GM12878 (cell line): ENCODE measurements at regions not wholly inside any gene's neighbourhood (a gene's known extent, or its start where the extent isn't known, plus 50 kb on each side); places are given as distances from the start of the nearest gene placed in this dataset.

Experiments
- ATAC-seq: fragments of 200-7000 bp; cut with Tn5 transposase; 3 replicates; pipeline ENCODE4 v1.9.1; 2020; ENCODE audit warnings: mild to moderate bottlenecking, moderate library complexity
- BruUV-seq: library from RNA; stranded (reverse); fragments of 400-500 nt; replicated peaks from 2 replicates; lab custom pipeline; 2021; lab: Mats Ljungman, UMichigan
- CTCF ChIA-PET: fragments of 300-600 bp; sonication (Branson Sonifier 250); formaldehyde crosslinking; extraction: SDS; loops from one replicate; lab custom pipeline; 2021; ENCODE audit warnings: inconsistent platforms; lab: Yijun Ruan, JAX
- POLR2A ChIA-PET: fragments of 350-600 bp; formaldehyde crosslinking; extraction: SDS; loops from one replicate; lab custom pipeline; 2021; ENCODE audit warnings: inconsistent platforms; lab: Charles Lee
- RAD21 ChIA-PET: fragments of 300-600 bp; sonication (Branson Sonifier 250); formaldehyde crosslinking; loops from one replicate; lab custom pipeline; 2023; ENCODE audit warnings: antibody characterized with exemption; ENCODE audit not compliant: unreplicated experiment; lab: Charles Lee
- SMC1A ChIA-PET: fragments of 300-600 bp; sonication (Branson Sonifier 250); formaldehyde crosslinking; loops from one replicate; lab custom pipeline; 2023; ENCODE audit not compliant: unreplicated experiment, uncharacterized antibody; lab: Charles Lee
- DNase-seq: peaks from one replicate; pipeline ENCODE4 v3.0.0-alpha.2; 2011; ENCODE audit warnings: low read depth, low spot score
- FAIRE-seq: peaks from 3 replicates; lab custom pipeline; 2011; peaks lifted over from hg19 to GRCh38; lab: Jason Lieb, UNC
- H2AFZ ChIP-seq: 2 replicates; pipeline ENCODE4 v1.6.0; 2011; ENCODE audit warnings: low read depth, low read length, control low read depth; ENCODE audit not compliant: control insufficient read depth
- H3K27ac ChIP-seq: 2 replicates; pipeline ENCODE4 v1.5.1; 2011; ENCODE audit warnings: control low read depth; ENCODE audit not compliant: control insufficient read depth, insufficient read depth
- H3K27me3 ChIP-seq, 2 experiments: replicated peaks in 1 of 2; 2 replicates each; pipeline versions ENCODE4 v1.6.0 to v1.6.1; 2011; ENCODE audit warnings: low read length in 1 of 2; ENCODE audit not compliant: control insufficient read depth in 2 of 2, insufficient read depth in 2 of 2
- H3K36me3 ChIP-seq, 2 experiments: 2 replicates each; pipeline ENCODE4 v1.5.1; 2011; ENCODE audit warnings: low read length in 1 of 2; ENCODE audit not compliant: control insufficient read depth in 2 of 2, insufficient read depth in 2 of 2
- H3K4me1 ChIP-seq: 2 replicates; pipeline ENCODE4 v1.6.1; 2011; ENCODE audit warnings: mild to moderate bottlenecking, low read length, moderate library complexity, mixed read lengths; ENCODE audit not compliant: control insufficient read depth, insufficient read depth
- H3K4me2 ChIP-seq: 2 replicates; pipeline ENCODE4 v1.6.0; 2011; ENCODE audit warnings: control low read depth; ENCODE audit not compliant: control insufficient read depth, insufficient read depth
- H3K4me3 ChIP-seq: fragments of 200-600 bp; sonication (generic); 2 replicates; pipeline ENCODE4 v1.5.1; 2016
- H3K79me2 ChIP-seq: 2 replicates; pipeline ENCODE4 v1.6.0; 2011; ENCODE audit warnings: low read length; ENCODE audit not compliant: control insufficient read depth, insufficient read depth
- H3K9ac ChIP-seq: 2 replicates; pipeline ENCODE4 v1.8.0; 2011; ENCODE audit warnings: low read length, control low read depth, mixed read lengths; ENCODE audit not compliant: control insufficient read depth, insufficient read depth
- H3K9me3 ChIP-seq: replicated peaks from 3 replicates; pipeline ENCODE4 v1.5.1; 2011; ENCODE audit warnings: mild to moderate bottlenecking, low read length; ENCODE audit not compliant: control insufficient read depth, insufficient read depth
- H4K20me1 ChIP-seq: 2 replicates; pipeline ENCODE4 v1.6.0; 2011; ENCODE audit not compliant: control insufficient read depth, insufficient read depth
- BCLAF1 ChIP-seq: fragments of 450-650 bp; IDR thresholded peaks from 2 replicates; pipeline ENCODE4 v1.6.1; 2017; ENCODE audit warnings: antibody characterized with exemption, mild to moderate bottlenecking, moderate library complexity
- CBX5 ChIP-seq: sonication (generic); IDR thresholded peaks from 2 replicates; pipeline ENCODE4 v1.6.1; 2016; ENCODE audit warnings: low read depth, moderate library complexity, mild to moderate bottlenecking, inconsistent platforms
- DPF2 ChIP-seq: fragments of 450-650 bp; IDR thresholded peaks from 2 replicates; pipeline ENCODE4 v1.6.1; 2017; ENCODE audit warnings: mild to moderate bottlenecking
- JUND ChIP-seq: IDR thresholded peaks from 2 replicates; pipeline ENCODE4 v1.6.1; 2012; ENCODE audit warnings: low read depth, mild to moderate bottlenecking, low read length, improper control_type of control experiment, moderate library complexity
- LARP7 ChIP-seq: fragments of 450-650 bp; IDR thresholded peaks from 2 replicates; pipeline ENCODE4 v1.6.1; 2017; ENCODE audit warnings: mild to moderate bottlenecking
- NR2F1 ChIP-seq: fragments of 450-650 bp; conservative IDR thresholded peaks from 2 replicates; pipeline ENCODE4 v1.6.1; 2017; ENCODE audit warnings: mild to moderate bottlenecking
- PBX3 ChIP-seq: IDR thresholded peaks from 2 replicates; pipeline ENCODE4 v1.6.1; 2011; ENCODE audit warnings: mild to moderate bottlenecking, low read depth, low read length, moderate library complexity; ENCODE audit not compliant: insufficient replicate concordance
- SMARCA5 ChIP-seq: fragments of 450-650 bp; IDR thresholded peaks from 2 replicates; pipeline ENCODE4 v1.6.1; 2017; ENCODE audit warnings: mild to moderate bottlenecking
- SMC3 ChIP-seq: IDR thresholded peaks from 2 replicates; pipeline ENCODE4 v1.6.1; 2011; ENCODE audit warnings: low read length, improper control_type of control experiment, borderline replicate concordance
- ZBED1 ChIP-seq: IDR thresholded peaks from 2 replicates; pipeline ENCODE4 v1.6.1; 2016; ENCODE audit warnings: borderline replicate concordance
- ZBTB4 ChIP-seq: fragments of 450-650 bp; formaldehyde crosslinking; IDR thresholded peaks from 2 replicates; pipeline ENCODE4 v1.4.0; 2022; ENCODE audit warnings: mild to moderate bottlenecking, moderate library complexity
- WGBS: methylation state at CpG from one replicate; pipeline ENCODE4 v1.1.6; 2016; ENCODE audit warnings: low lambda C conversion rate; ENCODE audit not compliant: insufficient replicate concordance, insufficient coverage; ENCODE audit errors: missing lambda C conversion rate; 5-methylcytosine and 5-hydroxymethylcytosine counted together
- in situ Hi-C: fragments of 300-500 bp; cut with MboI; formaldehyde crosslinking; loops from 9 replicates; pipeline ENCODE4 v1.14.3; 2018; ENCODE audit warnings: mixed read lengths
- intact Hi-C: fragments of 100-400 bp; cut with micrococcal nuclease; formaldehyde crosslinking; loops from one replicate; pipeline ENCODE4 v1.14.2; 2022; ENCODE audit not compliant: unreplicated experiment
- TF ChIP-seq, protein P1 (sequence below): fragments of 450-650 bp; IDR thresholded peaks from 2 replicates; pipeline ENCODE4 v1.6.1; 2016; ENCODE audit warnings: mild to moderate bottlenecking
- TF ChIP-seq, protein P2 (sequence below): fragments of 450-650 bp; IDR thresholded peaks from 2 replicates; pipeline ENCODE4 v1.6.1; 2017; ENCODE audit warnings: mild to moderate bottlenecking, low read depth, inconsistent platforms; ENCODE audit not compliant: poor library complexity, severe bottlenecking

DNA sequence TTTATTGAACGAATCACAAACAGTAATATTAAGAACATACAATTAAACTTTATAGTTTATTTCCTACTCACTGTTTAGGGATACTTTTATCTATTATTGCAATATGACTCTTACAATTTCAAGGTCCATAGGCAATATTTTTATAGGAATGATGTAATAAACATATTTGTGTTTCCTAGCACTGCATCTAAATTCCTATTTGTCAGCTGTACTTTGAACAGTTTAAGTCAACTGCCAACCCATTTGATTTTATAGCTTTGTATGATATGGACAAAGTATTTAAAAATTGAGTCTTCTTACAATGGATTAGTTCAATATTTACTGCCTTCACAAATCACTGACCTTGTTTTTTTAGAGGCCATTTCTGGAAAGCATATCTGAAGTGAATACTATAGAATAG lies 199.3 kb downstream of the PCDH7 start (continued):
- TF ChIP-seq ZBTB4 (no peak), NR2F1 (no peak), BCLAF1 (no peak), CBX5 (no peak)

- no peaks in the 10 kb centered on the region for H3K79me2 ChIP-seq
- H4K20me1 ChIP-seq: no peaks in the 10 kb centered on the region
- in situ Hi-C loops (no loop called here), intact Hi-C loops (no loop called here)
- ChIA-PET CTCF (no interaction called here), RAD21 (no interaction called here), SMC1A (no interaction called here), POLR2A (no interaction called here)
- FAIRE-seq (no peak), ATAC-seq (no peak), DNase-seq (no peak)
- H3K4me2 ChIP-seq: no peak overlapping the region
- H2AFZ ChIP-seq: no peak overlapping the region
- H3K36me3 ChIP-seq: no peaks in the 10 kb centered on the region
- no peak overlapping the region for H3K27ac ChIP-seq
- WGBS: 26% methylated on average over 11 of the region's 11 CpGs
- no peaks in the 10 kb centered on the region for H3K9me3 ChIP-seq
- no peaks in the 10 kb centered on the region for H3K4me1 ChIP-seq
- no peak overlapping the region for H3K4me3 ChIP-seq
- no peaks in the 10 kb centered on the region for H3K27me3 ChIP-seq
- no peak overlapping the region for H3K9ac ChIP-seq
- BruUV-seq: no TSS peak
- TF ChIP-seq SMARCA5 (no peak), ZBED1 (no peak), JUND (no peak), LARP7 (no peak), SMC3 (no peak), DPF2 (no peak), PBX3 (no peak)
- TF ChIP-seq, protein P1, sequence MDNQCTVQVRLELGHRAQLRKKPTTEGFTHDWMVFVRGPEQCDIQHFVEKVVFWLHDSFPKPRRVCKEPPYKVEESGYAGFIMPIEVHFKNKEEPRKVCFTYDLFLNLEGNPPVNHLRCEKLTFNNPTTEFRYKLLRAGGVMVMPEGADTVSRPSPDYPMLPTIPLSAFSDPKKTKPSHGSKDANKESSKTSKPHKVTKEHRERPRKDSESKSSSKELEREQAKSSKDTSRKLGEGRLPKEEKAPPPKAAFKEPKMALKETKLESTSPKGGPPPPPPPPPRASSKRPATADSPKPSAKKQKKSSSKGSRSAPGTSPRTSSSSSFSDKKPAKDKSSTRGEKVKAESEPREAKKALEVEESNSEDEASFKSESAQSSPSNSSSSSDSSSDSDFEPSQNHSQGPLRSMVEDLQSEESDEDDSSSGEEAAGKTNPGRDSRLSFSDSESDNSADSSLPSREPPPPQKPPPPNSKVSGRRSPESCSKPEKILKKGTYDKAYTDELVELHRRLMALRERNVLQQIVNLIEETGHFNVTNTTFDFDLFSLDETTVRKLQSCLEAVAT: no peak
- TF ChIP-seq, protein P2, sequence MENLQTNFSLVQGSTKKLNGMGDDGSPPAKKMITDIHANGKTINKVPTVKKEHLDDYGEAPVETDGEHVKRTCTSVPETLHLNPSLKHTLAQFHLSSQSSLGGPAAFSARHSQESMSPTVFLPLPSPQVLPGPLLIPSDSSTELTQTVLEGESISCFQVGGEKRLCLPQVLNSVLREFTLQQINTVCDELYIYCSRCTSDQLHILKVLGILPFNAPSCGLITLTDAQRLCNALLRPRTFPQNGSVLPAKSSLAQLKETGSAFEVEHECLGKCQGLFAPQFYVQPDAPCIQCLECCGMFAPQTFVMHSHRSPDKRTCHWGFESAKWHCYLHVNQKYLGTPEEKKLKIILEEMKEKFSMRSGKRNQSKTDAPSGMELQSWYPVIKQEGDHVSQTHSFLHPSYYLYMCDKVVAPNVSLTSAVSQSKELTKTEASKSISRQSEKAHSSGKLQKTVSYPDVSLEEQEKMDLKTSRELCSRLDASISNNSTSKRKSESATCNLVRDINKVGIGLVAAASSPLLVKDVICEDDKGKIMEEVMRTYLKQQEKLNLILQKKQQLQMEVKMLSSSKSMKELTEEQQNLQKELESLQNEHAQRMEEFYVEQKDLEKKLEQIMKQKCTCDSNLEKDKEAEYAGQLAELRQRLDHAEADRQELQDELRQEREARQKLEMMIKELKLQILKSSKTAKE: no peak
Observed at GRCh38 chr4:30920043-30920442, 199.9 kb downstream of the PCDH7 start.
